OCI-LY3 (cell line): ENCODE measurements at regions not wholly inside any gene's neighbourhood (a gene's known extent, or its start where the extent isn't known, plus 50 kb on each side); places are given as distances from the start of the nearest gene placed in this dataset.

ENCODE experiments used
- H2AFZ ChIP-seq: fragments of 200-600, 300-600 bp; shearing (Covaris generic); 2 replicates; pipeline ENCODE4 v1.6.0; 2014; ENCODE audit warnings: antibody characterized with exemption, low read depth, low read length
- H3K27ac ChIP-seq: fragments of 200-600, 300-600 bp; sonication (generic); 2 replicates; pipeline ENCODE4 v1.5.1; 2014; ENCODE audit warnings: mild to moderate bottlenecking, low read length, moderate library complexity, mixed read lengths
- H3K27me3 ChIP-seq: fragments of 200-600, 300-600 bp; sonication (generic); 2 replicates; pipeline ENCODE4 v1.6.1; 2014; ENCODE audit warnings: low read depth, low read length, mixed read lengths
- H3K36me3 ChIP-seq: fragments of 200-600, 300-600 bp; sonication (generic); replicated peaks from 2 replicates; pipeline ENCODE3; 2014; ENCODE audit warnings: low read depth, low read length, mixed read lengths
- H3K4me1 ChIP-seq: fragments of 300-600, 200-600 bp; sonication (generic); 2 replicates; pipeline ENCODE4 v1.6.1; 2014; ENCODE audit warnings: low read length, mixed read lengths
- H3K4me2 ChIP-seq: fragments of 200-600, 300-600 bp; sonication (generic); 2 replicates; pipeline ENCODE4 v1.6.1; 2014; ENCODE audit warnings: low read length, mixed read lengths
- H3K4me3 ChIP-seq: fragments of 300-600, 200-600 bp; sonication (generic); 2 replicates; pipeline ENCODE4 v1.5.1; 2014; ENCODE audit warnings: antibody characterized with exemption, mild to moderate bottlenecking, low read length, moderate library complexity
- H3K79me2 ChIP-seq: fragments of 300-600, 200-600 bp; shearing (Covaris generic); 2 replicates; pipeline ENCODE4 v1.6.1; 2014; ENCODE audit warnings: mild to moderate bottlenecking, low read length, mixed read lengths
- H3K9ac ChIP-seq: fragments of 300-600, 200-600 bp; shearing (Covaris generic); 2 replicates; pipeline ENCODE4 v1.6.0; 2014; ENCODE audit warnings: mild to moderate bottlenecking, low read length, moderate library complexity
- H3K9me3 ChIP-seq: fragments of 200-600, 300-600 bp; shearing (Covaris generic); 2 replicates; pipeline ENCODE4 v1.6.1; 2014; ENCODE audit warnings: low read length, mixed read lengths; ENCODE audit not compliant: insufficient read depth
- H4K20me1 ChIP-seq: fragments of 200-600, 300-600 bp; sonication (generic); 2 replicates; pipeline ENCODE4 v1.6.1; 2016; ENCODE audit warnings: low read length, mixed read lengths; ENCODE audit not compliant: insufficient read depth
- EZH2phosphoT487 ChIP-seq: fragments of 200-600 bp; shearing (Covaris generic); IDR thresholded peaks from 2 replicates; pipeline ENCODE4 v1.6.1; 2018; ENCODE audit warnings: antibody characterized with exemption, mixed run types, low read depth
- TF ChIP-seq, protein P1 (sequence below): fragments of 200-600, 300-600 bp; sonication (generic); IDR thresholded peaks from 2 replicates; pipeline ENCODE4 v1.5.1; 2014; ENCODE audit warnings: antibody characterized with exemption, low read length, low read depth

DNA sequence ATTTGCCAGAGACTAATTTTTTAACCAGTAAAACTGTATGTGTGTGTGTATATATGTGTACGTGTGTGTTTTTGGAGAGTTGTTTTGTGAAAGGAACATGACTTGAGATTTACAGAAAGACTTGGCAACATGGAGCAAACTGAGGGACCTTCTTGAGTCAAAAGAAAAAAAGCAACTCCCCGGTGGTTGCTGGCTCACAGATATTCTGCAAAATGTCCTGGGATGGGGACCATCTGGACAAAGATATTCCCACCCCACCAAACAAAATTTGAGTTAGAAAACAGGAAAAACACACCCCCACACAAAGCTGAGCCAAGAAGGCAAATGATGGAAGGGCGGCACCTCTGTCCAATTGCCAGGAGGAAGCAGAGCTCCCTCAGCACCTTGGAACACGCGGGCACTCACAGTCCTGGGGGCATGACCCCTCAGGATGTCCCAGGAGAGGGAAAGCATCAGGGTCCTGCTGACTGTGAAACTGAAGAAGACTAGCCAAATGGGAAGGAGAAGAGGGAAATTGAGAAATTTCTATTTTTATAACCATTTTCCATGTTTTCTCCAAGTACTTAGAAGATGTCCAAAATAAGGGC is 290.2 kb upstream of the ACVR2A start:
- H4K20me1 ChIP-seq, result no peaks in the 10 kb centered on the region
- H3K4me3 ChIP-seq, result no peak overlapping the region
- H3K9ac ChIP-seq, result no peak overlapping the region
- no peak overlapping the region for H2AFZ ChIP-seq
- H3K79me2 ChIP-seq, result no peaks in the 10 kb centered on the region
- no peaks in the 10 kb centered on the region for H3K27me3 ChIP-seq
- TF ChIP-seq EZH2phosphoT487, result no peak
- TF ChIP-seq, protein P1, sequence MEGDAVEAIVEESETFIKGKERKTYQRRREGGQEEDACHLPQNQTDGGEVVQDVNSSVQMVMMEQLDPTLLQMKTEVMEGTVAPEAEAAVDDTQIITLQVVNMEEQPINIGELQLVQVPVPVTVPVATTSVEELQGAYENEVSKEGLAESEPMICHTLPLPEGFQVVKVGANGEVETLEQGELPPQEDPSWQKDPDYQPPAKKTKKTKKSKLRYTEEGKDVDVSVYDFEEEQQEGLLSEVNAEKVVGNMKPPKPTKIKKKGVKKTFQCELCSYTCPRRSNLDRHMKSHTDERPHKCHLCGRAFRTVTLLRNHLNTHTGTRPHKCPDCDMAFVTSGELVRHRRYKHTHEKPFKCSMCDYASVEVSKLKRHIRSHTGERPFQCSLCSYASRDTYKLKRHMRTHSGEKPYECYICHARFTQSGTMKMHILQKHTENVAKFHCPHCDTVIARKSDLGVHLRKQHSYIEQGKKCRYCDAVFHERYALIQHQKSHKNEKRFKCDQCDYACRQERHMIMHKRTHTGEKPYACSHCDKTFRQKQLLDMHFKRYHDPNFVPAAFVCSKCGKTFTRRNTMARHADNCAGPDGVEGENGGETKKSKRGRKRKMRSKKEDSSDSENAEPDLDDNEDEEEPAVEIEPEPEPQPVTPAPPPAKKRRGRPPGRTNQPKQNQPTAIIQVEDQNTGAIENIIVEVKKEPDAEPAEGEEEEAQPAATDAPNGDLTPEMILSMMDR, result no peak
- no peak overlapping the region for H3K4me2 ChIP-seq
- H3K27ac ChIP-seq, result no peak overlapping the region
- H3K36me3 ChIP-seq, result no peaks in the 10 kb centered on the region
- H3K9me3 ChIP-seq, result no peaks in the 10 kb centered on the region
- no peaks in the 10 kb centered on the region for H3K4me1 ChIP-seq

DNA sequence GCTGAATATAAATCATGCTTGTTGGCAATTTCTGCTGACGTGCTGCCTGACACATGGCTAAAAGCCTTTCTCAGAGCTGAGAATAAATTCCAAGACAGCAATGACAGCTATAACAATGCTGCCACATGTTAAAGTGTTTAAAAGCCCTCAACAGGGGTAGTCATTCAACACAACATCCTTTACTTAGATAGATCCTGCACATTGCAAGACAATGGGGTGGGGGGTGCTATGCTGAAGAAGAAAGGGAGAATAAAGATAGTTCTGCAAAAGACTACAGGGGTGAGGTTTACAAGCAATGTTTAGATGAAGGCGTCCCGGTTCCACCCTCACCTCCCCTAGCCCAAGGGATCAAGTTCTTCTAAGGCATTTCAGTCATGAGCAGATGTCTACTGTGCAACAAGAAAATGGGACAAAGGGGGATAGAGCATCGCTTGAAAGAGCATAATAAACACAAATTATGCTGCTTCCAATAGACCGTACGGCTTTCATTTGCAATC is 291.0 kb upstream of the ACVR2A start:
- H3K36me3 ChIP-seq, result no peaks in the 10 kb centered on the region
- H3K4me3 ChIP-seq, result no peak overlapping the region
- TF ChIP-seq, protein P1, result no peak
- no peak for TF ChIP-seq EZH2phosphoT487
- no peak overlapping the region for H3K4me2 ChIP-seq
- no peaks in the 10 kb centered on the region for H4K20me1 ChIP-seq
- no peaks in the 10 kb centered on the region for H3K79me2 ChIP-seq
- no peak overlapping the region for H3K27ac ChIP-seq
- no peak overlapping the region for H3K9ac ChIP-seq
- no peaks in the 10 kb centered on the region for H3K4me1 ChIP-seq
- no peak overlapping the region for H2AFZ ChIP-seq
- no peaks in the 10 kb centered on the region for H3K9me3 ChIP-seq
- no peaks in the 10 kb centered on the region for H3K27me3 ChIP-seq

DNA sequence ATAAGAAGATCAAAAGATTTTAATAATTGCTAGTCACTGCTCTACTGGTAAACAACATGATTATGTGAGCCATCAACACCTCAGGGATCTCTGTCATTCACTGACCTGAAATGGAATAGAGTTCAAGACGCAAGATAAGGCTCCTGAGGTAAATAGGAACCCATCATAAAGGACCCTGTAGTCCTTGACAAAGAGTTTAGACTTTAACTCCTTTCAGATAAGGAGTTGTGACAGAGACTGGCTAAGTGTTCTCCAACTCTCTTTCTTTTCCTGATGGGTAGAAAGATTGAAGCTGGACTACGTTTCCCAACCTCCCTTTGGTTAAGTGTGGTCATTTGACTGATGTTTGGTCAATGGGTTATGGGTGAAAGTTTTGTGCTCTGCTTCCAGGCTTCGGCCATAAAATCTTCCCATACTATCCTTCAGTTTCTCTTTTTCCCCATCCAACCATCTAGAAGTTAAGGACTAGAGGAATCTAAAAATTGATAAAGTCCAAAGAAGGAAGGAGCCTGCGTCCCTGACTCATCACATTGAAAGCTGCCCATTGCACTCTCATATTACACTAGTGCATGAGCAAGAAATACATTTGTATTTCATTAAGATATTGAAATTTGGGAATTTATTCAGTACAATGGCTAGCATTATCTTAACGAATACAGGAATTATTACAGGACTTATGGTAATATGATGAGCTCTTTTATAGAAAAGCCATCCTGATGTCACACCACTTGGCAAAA is 293.7 kb upstream of the ACVR2A start:
- no peak for TF ChIP-seq EZH2phosphoT487
- TF ChIP-seq, protein P1, result no peak
- Histone ChIP-seq H3K27ac (no peak overlapping the region), H4K20me1 (no peaks in the 10 kb centered on the region), H3K9me3 (no peaks in the 10 kb centered on the region), H3K4me2 (no peak overlapping the region), H3K4me3 (no peak overlapping the region), H2AFZ (no peak overlapping the region), H3K79me2 (no peaks in the 10 kb centered on the region), H3K36me3 (no peaks in the 10 kb centered on the region), H3K9ac (no peak overlapping the region), H3K27me3 (no peaks in the 10 kb centered on the region), H3K4me1 (no peaks in the 10 kb centered on the region)

DNA sequence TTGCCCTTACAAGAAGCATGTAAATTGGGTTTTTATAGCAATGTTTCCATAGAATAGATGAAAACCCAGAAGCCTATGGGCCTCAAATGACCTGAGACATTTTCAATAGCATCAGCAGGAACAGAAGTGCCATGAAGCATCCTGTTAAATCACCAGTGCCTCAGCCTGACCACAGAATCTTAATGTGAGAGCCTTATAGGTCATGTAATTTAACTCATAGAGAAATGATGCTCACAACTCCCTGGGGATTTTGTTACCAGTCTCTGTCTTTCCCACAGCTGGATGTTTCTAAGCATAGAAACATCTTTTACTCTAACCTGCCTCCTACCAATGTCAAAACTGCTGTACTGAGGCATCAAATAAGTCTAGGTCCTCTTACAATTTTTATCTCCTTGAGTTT is 295.8 kb upstream of the ACVR2A start:
- Histone ChIP-seq H3K27me3 (no peaks in the 10 kb centered on the region), H3K4me2 (no peak overlapping the region), H3K4me3 (no peak overlapping the region), H3K9ac (no peak overlapping the region), H4K20me1 (no peaks in the 10 kb centered on the region), H3K27ac (no peak overlapping the region), H3K36me3 (no peaks in the 10 kb centered on the region), H3K9me3 (no peaks in the 10 kb centered on the region), H3K79me2 (no peaks in the 10 kb centered on the region), H2AFZ (no peak overlapping the region), H3K4me1 (no peaks in the 10 kb centered on the region)
- TF ChIP-seq, protein P1, result no peak
- no peak for TF ChIP-seq EZH2phosphoT487
